Prostate gland (tissue), 2 donors: ENCODE measurements at regions not wholly inside any gene's neighbourhood (a gene's known extent, or its start where the extent isn't known, plus 50 kb on each side); places are given as distances from the start of the nearest gene placed in this dataset.
A peak's percentile ranks its signal among the peaks of the same experiment; 100 is the strongest.

Source experiments
- DNase-seq: peaks from one replicate; pipeline ENCODE4 v3.0.0-alpha.2; 2019; ENCODE audit warnings: low spot score
- H3K27ac ChIP-seq, 2 donors: fragments of 200-600 bp; sonication (generic); 2 replicates each; pipeline ENCODE4 v1.5.1; 2017 to 2019
- H3K27me3 ChIP-seq: fragments of 200-600 bp; sonication (generic); replicated peaks from 2 replicates; pipeline ENCODE4 v1.5.1; 2019; ENCODE audit not compliant: insufficient read depth
- H3K36me3 ChIP-seq, 2 donors: fragments of 200-600 bp; sonication (generic); 1 replicate in 1 of 2; 2 replicates in 1 of 2; pipeline versions ENCODE4 v1.5.1 to v1.8.1; 2017 to 2019
- H3K4me1 ChIP-seq: fragments of 200-600 bp; sonication (generic); replicated peaks from 2 replicates; pipeline ENCODE4 v1.5.1; 2019
- H3K4me3 ChIP-seq, 2 donors: fragments of 200-600 bp; sonication (generic); 2 replicates each; pipeline ENCODE4 v1.5.1; 2017 to 2019
- H3K9me3 ChIP-seq: fragments of 200-600 bp; sonication (generic); 2 replicates; pipeline ENCODE4 v1.5.1; 2017
- CTCF ChIP-seq, 4 experiments: fragments of 200-600 bp in 2 of 4; fragments of 450-650 bp in 2 of 4; sonication (generic) in 2 of 4; IDR thresholded peaks; 1 replicate in 3 of 4; 2 replicates in 1 of 4; pipeline ENCODE4 v1.5.1; 2016 to 2019; ENCODE audit warnings: antibody characterized with exemption in 4 of 4, mild to moderate bottlenecking in 2 of 4, moderate library complexity in 2 of 4
- POLR2A ChIP-seq: fragments of 450-650 bp; IDR thresholded peaks from one replicate; pipeline ENCODE4 v1.6.1; 2016; ENCODE audit warnings: antibody characterized with exemption, mild to moderate bottlenecking
- POLR2AphosphoS5 ChIP-seq: sonication (generic); formaldehyde crosslinking; IDR thresholded peaks from one replicate; pipeline ENCODE4 v1.6.1; 2017; ENCODE audit warnings: antibody characterized with exemption
- WGBS: methylation state at CpG from one replicate; pipeline ENCODE4 v1.1.5; 2018; 5-methylcytosine and 5-hydroxymethylcytosine counted together
- intact Hi-C: fragments of 100-400 bp; cut with DNase I; formaldehyde crosslinking; loops from one replicate; pipeline ENCODE4 v1.14.2; 2022

- Histone ChIP-seq H3K4me1 (no peaks in the 10 kb centered on the region), H3K4me3 (no peak overlapping the region), H3K27me3 (no peaks in the 10 kb centered on the region), H3K27ac (no peak overlapping the region), H3K36me3 (no peaks in the 10 kb centered on the region), H3K9me3 (no peaks in the 10 kb centered on the region)
- no peak for TF ChIP-seq CTCF (IDR thresholded peaks at IDR 0.05)
- TF ChIP-seq POLR2AphosphoS5 = no peak
- no peak for TF ChIP-seq POLR2A
- no peak for DNase-seq
- intact Hi-C loops = no loop called here
- 88% methylated on average over 4 of the region's 4 CpGs for WGBS
Measured at GRCh38 chr9:107949061-107949460, 459.5 kb upstream of the KLF4 start.

- Histone ChIP-seq H3K36me3 (no peaks in the 10 kb centered on the region), H3K9me3 (no peaks in the 10 kb centered on the region), H3K27me3 (no peaks in the 10 kb centered on the region), H3K4me1 (no peaks in the 10 kb centered on the region), H3K27ac (no peak overlapping the region), H3K4me3 (no peak overlapping the region)
- no peak for TF ChIP-seq POLR2AphosphoS5
- no peak for TF ChIP-seq CTCF (IDR thresholded peaks at IDR 0.05)
- TF ChIP-seq POLR2A = no peak
- 92% methylated on average over 2 of the region's 2 CpGs for WGBS
- intact Hi-C loops = no loop called here
- no peak for DNase-seq
Measured at GRCh38 chr9:107948601-107949000, 459.0 kb upstream of the KLF4 start.

- 91% methylated on average over 6 of the region's 6 CpGs for WGBS
- DNase-seq = no peak
- Histone ChIP-seq H3K27ac (no peak overlapping the region), H3K27me3 (no peaks in the 10 kb centered on the region), H3K4me3 (no peak overlapping the region), H3K36me3 (no peaks in the 10 kb centered on the region), H3K4me1 (no peaks in the 10 kb centered on the region), H3K9me3 (no peaks in the 10 kb centered on the region)
- TF ChIP-seq CTCF (IDR thresholded peaks at IDR 0.05) = no peak
- no peak for TF ChIP-seq POLR2AphosphoS5
- TF ChIP-seq POLR2A = no peak
- intact Hi-C loops = no loop called here
Measured at GRCh38 chr9:107948086-107948485, 458.5 kb upstream of the KLF4 start.

GRCh38 chr9:107946364-107947141 is 457.0 kb upstream of the KLF4 start:
- intact Hi-C loops = no loop called here
- TF ChIP-seq POLR2A (no peak), POLR2AphosphoS5 (peak; percentile 63)
- WGBS = 39% methylated on average over 5 of the region's 5 CpGs

GRCh38 chr9:107945961-107946360 is 456.4 kb upstream of the KLF4 start:
- no peak for TF ChIP-seq POLR2A
- TF ChIP-seq CTCF (IDR thresholded peaks at IDR 0.05) = no peak
- no peak for TF ChIP-seq POLR2AphosphoS5
- 54% methylated on average over 2 of the region's 2 CpGs for WGBS
- intact Hi-C loops = no loop called here

More at GRCh38 chr9:107946364-107947141, 457.0 kb upstream of the KLF4 start:
- no peaks in the 10 kb centered on the region for H3K4me1 ChIP-seq
- no peaks in the 10 kb centered on the region for H3K27me3 ChIP-seq
- no peaks in the 10 kb centered on the region for H3K9me3 ChIP-seq
- DNase-seq = peak; percentile 28
- H3K36me3 ChIP-seq = no peaks in the 10 kb centered on the region
- no peak overlapping the region for H3K27ac ChIP-seq
- no peak overlapping the region for H3K4me3 ChIP-seq

More at GRCh38 chr9:107945961-107946360, 456.4 kb upstream of the KLF4 start:
- Histone ChIP-seq H3K4me3 (no peak overlapping the region), H3K27ac (no peak overlapping the region), H3K36me3 (no peaks in the 10 kb centered on the region), H3K4me1 (no peaks in the 10 kb centered on the region), H3K9me3 (no peaks in the 10 kb centered on the region), H3K27me3 (no peaks in the 10 kb centered on the region)
- no peak for DNase-seq
